ENCODE measurements at regions not wholly inside any gene's neighbourhood (a gene's known extent, or its start where the extent isn't known, plus 50 kb on each side); places are given as distances from the start of the nearest gene placed in this dataset.

- ATAC-seq (no peak), DNase-seq (ENCODE audit: extremely low read depth in 1 of 4, low spot score in 3 of 4) (no peak), FAIRE-seq (no peak)
- no peaks in the 10 kb centered on the region for H3K36me3 ChIP-seq (ENCODE audit: control insufficient read depth, insufficient read depth, low read length)
- WGBS (ENCODE audit: insufficient coverage, low coverage, missing lambda C conversion rate): under 1% methylated on average over 5 of the region's 5 CpGs
- no peak overlapping the region for H3K9ac ChIP-seq (ENCODE audit: insufficient read depth in 1 of 2, low read depth in 2 of 2, low read length in 2 of 2)
- no peaks in the 10 kb centered on the region for H4K20me1 ChIP-seq (replicated peaks; ENCODE audit: control insufficient read depth, insufficient read depth, low read length)
- no peak overlapping the region for H3K4me2 ChIP-seq (ENCODE audit: insufficient read depth, low read length)
- no peaks in the 10 kb centered on the region for H3K79me2 ChIP-seq (ENCODE audit: control insufficient read depth, insufficient read depth, low read length)
- H3K27ac ChIP-seq (ENCODE audit: extremely low read depth, low read depth, low read length): no peak overlapping the region
- H2AFZ ChIP-seq (ENCODE audit: low read depth, low read length): no peak overlapping the region
- TF ChIP-seq PURB (CRISPR knock-in tag; IDR thresholded peaks at IDR 0.05; ENCODE audit: low read depth): no peak
- 0 out of 2 replicates have a peak, but pooled peaks have one; percentile 4 for TF ChIP-seq NFE2L1 (tag; IDR thresholded peaks at IDR 0.05; ENCODE audit: borderline replicate concordance, low read depth)
- TF ChIP-seq E4F1 (CRISPR knock-in tag; IDR thresholded peaks at IDR 0.05; ENCODE audit: borderline replicate concordance): peak; percentile 59; the same call in 1 of the 2 replicates
- POLR2A ChIA-PET: interaction anchor here (0.6 to 0.7 kb wide), 2 partner anchors 142 to 719 kb away, joined by 3 to 4 read pairs; no protein-coding TSS in a partner anchor
- intact Hi-C loops (cut with micrococcal nuclease) (no loop called here), in situ Hi-C loops (cut with MboI) (no loop called here)
- no peaks in the 10 kb centered on the region for H3K9me3 ChIP-seq (replicated peaks; ENCODE audit: control insufficient read depth, insufficient read depth, low read depth, low read length)
- no peaks in the 10 kb centered on the region for H3K27me3 ChIP-seq (ENCODE audit: control insufficient read depth in 2 of 2, insufficient read depth in 2 of 2, low read length in 2 of 2)
- no peaks in the 10 kb centered on the region for H3K9me1 ChIP-seq (ENCODE audit: control insufficient read depth, insufficient read depth, low read length)
- CTCF ChIA-PET (ENCODE audit: low intra/inter-chr PET ratio): no interaction called here
- no peak overlapping the region for H3K4me3 ChIP-seq
- no peaks in the 10 kb centered on the region for H3K4me1 ChIP-seq (replicated peaks in 1 of 2; ENCODE audit: control insufficient read depth in 2 of 2, insufficient read depth in 2 of 2, low read length in 2 of 2)
- no TSS peak for BruUV-seq (replicated peaks)
These were observed 223.9 kb upstream of the MIR17HG start for GRCh38 chr13:91123456-91124127.

Data from K562 (cell line).